Brain microvascular endothelial cell (primary cell): ENCODE measurements at regions not wholly inside any gene's neighbourhood (a gene's known extent, or its start where the extent isn't known, plus 50 kb on each side); places are given as distances from the start of the nearest gene placed in this dataset.
A peak's percentile ranks its signal among the peaks of the same experiment; 100 is the strongest.

Experiments used
- DNase-seq: peaks from one replicate; pipeline ENCODE4 v3.0.0-alpha.2; 2020
- H3K27ac ChIP-seq: fragments of 250-450 bp; sonication (Bioruptor Pico); 2 replicates; pipeline ENCODE4 v1.5.1; 2020; ENCODE audit warnings: mild to moderate bottlenecking, moderate library complexity
- H3K27me3 ChIP-seq: fragments of 250-450 bp; sonication (Bioruptor Pico); replicated peaks from 2 replicates; pipeline ENCODE4 v1.5.1; 2020; ENCODE audit warnings: mild to moderate bottlenecking
- H3K36me3 ChIP-seq: fragments of 250-450 bp; sonication (Bioruptor Pico); replicated peaks from 2 replicates; pipeline ENCODE4 v1.5.1; 2020; ENCODE audit warnings: mild to moderate bottlenecking
- H3K4me3 ChIP-seq: 2 replicates; pipeline ENCODE4 v1.5.1; 2011; ENCODE audit warnings: low read depth, mild to moderate bottlenecking, control low read depth, low read length, moderate library complexity
- in situ Hi-C: cut with HindIII; loops from 2 replicates; pipeline ENCODE4 v1.10.0; 2017; ENCODE audit warnings: low sequenced_read_pairs, low pct_ligation_motif_present
- TF ChIP-seq, protein P1 (sequence below): IDR thresholded peaks from 2 replicates; pipeline ENCODE4 v1.5.1; 2011; ENCODE audit warnings: low read depth, mild to moderate bottlenecking, moderate library complexity, low read length, control low read depth, inconsistent platforms; ENCODE audit errors: missing control alignments

DNA sequence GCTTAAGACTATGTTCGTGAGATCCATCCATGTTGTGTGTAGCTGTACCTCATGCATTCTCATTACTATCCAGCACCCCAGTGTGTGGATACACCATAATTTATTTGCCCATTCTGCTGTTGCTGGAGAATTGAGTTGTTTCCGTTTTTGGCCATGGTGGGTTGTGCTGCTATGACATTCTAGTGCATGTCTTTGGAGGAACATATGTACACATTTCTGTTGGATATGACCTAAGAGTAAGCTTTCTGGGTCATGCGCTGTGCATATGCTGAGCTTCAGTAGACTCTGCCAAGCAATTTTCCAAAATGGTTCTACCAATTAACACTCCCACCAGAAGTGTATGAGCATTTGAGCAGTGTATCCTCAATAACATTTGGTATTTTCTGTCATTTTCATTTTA, 316.6 kb downstream of the MIAT start:
- Histone ChIP-seq H3K36me3 (no peaks in the 10 kb centered on the region), H3K27ac (no peak overlapping the region), H3K27me3 (no peaks in the 10 kb centered on the region), H3K4me3 (no peak overlapping the region)
- in situ Hi-C loops: no loop called here
- TF ChIP-seq, protein P1, sequence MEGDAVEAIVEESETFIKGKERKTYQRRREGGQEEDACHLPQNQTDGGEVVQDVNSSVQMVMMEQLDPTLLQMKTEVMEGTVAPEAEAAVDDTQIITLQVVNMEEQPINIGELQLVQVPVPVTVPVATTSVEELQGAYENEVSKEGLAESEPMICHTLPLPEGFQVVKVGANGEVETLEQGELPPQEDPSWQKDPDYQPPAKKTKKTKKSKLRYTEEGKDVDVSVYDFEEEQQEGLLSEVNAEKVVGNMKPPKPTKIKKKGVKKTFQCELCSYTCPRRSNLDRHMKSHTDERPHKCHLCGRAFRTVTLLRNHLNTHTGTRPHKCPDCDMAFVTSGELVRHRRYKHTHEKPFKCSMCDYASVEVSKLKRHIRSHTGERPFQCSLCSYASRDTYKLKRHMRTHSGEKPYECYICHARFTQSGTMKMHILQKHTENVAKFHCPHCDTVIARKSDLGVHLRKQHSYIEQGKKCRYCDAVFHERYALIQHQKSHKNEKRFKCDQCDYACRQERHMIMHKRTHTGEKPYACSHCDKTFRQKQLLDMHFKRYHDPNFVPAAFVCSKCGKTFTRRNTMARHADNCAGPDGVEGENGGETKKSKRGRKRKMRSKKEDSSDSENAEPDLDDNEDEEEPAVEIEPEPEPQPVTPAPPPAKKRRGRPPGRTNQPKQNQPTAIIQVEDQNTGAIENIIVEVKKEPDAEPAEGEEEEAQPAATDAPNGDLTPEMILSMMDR: no peak
- DNase-seq: no peak

DNA sequence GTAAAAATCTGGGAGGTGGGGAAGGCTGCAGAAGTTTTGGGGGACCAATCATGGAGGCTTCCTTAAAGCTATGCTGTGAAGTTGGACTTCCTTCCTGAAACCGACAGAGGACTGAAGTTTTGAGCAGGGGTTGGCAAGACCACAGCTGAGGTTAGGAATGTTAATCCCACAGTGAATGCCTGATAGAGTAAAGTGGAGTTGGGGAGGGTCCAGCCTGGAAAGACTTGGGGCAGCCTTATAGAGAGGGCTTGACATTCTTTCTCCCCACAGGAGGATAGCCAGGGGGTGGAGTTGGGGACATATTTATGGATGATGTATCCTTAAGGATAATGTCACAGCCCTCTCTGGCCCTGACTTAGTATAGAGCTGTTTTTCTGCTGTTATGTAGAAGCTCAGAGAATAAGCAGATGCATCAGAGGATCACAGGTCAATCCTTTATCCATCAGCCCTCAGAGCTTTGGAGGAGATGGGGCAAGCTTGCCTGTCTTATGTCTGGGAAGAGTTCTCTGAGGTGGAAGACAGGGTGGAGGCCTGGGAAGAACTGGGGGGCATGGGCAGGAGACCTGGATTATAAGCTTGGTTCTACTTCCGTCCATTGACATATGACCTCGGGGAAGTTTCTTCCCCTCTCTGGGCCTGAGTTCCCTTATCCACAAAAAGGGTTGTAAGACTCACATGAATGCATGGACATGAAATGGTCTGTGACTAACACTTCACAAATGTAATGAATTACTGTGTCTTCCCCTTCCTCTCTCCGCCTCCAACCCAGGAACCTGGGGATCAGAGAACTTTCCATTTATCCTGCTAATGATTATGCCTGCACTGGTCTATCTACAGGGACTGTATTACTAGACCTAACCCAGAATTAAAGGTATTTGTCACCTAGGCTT, 317.8 kb downstream of the MIAT start:
- TF ChIP-seq, protein P1: no peak
- no peaks in the 10 kb centered on the region for H3K27me3 ChIP-seq
- in situ Hi-C loops: no loop called here
- H3K36me3 ChIP-seq: no peaks in the 10 kb centered on the region
- H3K4me3 ChIP-seq: no peak overlapping the region
- DNase-seq: no peak
- H3K27ac ChIP-seq: no peak overlapping the region

DNA sequence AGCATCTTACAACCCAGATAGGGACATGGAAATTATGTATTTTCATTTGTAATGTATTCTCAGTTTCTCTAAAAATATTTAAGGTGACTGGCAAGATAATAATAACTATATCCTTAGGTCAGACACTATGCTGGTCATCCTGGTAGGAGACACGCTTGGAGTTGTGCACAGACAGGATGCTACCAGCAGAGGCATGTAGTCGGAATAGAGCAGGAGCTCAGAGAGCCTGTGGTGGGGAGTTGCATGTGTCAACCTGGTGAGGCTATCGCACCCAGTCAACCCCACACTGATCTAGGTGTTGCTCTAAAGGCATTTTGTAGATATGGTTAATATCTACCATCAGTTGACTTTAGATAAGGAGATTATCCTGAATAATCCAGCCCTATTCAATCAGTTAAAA, 318.5 kb downstream of the MIAT start:
- Histone ChIP-seq H3K36me3 (no peaks in the 10 kb centered on the region), H3K27me3 (peaks cover 2% of the 10 kb centered on the region), H3K27ac (no peak overlapping the region), H3K4me3 (no peak overlapping the region)
- no peak for DNase-seq
- in situ Hi-C loops: no loop called here
- TF ChIP-seq, protein P1: peak; percentile 35

DNA sequence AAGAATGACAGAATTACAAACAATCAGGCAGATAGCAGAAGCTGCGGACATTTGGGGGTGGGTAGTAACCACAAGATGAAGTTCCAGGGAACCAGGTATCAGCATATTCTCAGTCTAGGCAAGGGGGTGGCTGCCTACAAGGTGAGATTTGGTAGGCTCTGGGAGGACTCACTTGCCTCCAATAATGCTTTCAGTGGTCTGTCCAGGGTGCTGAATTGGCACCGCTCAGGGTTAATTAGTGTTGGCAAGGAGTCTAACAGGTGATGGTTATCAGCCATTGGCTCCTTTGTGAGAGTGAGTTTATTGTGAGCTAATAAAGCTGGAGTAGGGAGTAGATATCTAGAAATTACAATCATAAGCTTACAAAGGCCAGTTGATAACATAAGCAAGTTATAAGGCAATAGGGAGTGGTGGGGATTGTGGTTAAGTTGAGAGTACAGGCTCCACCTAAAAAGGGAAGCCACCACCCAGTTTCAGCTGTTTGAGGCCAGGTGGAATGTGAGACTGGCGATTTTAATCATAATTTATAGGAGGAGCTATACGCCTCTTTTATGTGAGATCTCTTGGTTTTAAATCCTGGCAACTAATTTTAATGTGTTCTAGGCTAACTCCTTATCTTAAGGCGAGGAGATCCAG, 320.5 kb downstream of the MIAT start:
- Histone ChIP-seq H3K27me3 (peaks cover 2% of the 10 kb centered on the region), H3K4me3 (no peak overlapping the region), H3K36me3 (no peaks in the 10 kb centered on the region), H3K27ac (no peak overlapping the region)
- TF ChIP-seq, protein P1: no peak
- in situ Hi-C loops: no loop called here
- no peak for DNase-seq

DNA sequence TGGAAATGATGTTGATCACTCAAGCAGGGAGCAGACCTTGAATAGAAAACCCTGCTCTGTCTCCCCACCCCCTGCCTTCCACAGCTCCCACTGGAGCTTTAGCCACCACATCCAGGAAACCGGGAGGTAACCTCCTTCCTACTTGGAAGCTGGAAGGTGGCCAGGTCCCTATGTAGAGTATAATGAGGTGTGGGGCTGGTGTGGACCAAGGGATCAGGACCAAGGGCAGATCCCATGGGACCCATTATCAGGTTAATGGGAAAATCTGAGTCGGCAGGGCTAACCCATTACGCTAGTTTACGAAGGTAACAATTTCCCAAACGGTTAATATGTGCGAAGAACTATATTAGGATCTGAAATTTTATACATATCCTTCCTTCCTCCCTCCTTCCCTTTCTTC, 321.9 kb downstream of the MIAT start:
- in situ Hi-C loops: no loop called here
- Histone ChIP-seq H3K27me3 (peaks cover 8% of the 10 kb centered on the region), H3K27ac (no peak overlapping the region), H3K36me3 (no peaks in the 10 kb centered on the region), H3K4me3 (no peak overlapping the region)
- DNase-seq: no peak
- TF ChIP-seq, protein P1: no peak
